ENCODE measurements at regions not wholly inside any gene's neighbourhood (a gene's known extent, or its start where the extent isn't known, plus 50 kb on each side); places are given as distances from the start of the nearest gene placed in this dataset.

- TF ChIP-seq CREM (IDR thresholded peaks at IDR 0.05; ENCODE audit: low read depth) (0 out of 2 replicates have a peak, but pooled peaks have one; percentile 12), ELF2 (CRISPR knock-in tag; IDR thresholded peaks at IDR 0.05) (0 out of 2 replicates have a peak, but pooled peaks have one; percentile 20), DMBX1 (CRISPR knock-in tag; IDR thresholded peaks at IDR 0.05; ENCODE audit: borderline replicate concordance) (0 out of 2 replicates have a peak, but pooled peaks have one; percentile 60), ATF4 (CRISPR knock-in tag; IDR thresholded peaks at IDR 0.05) (peak; percentile 51; the same call in 1 of the 2 replicates), ELK1 (CRISPR knock-in tag; IDR thresholded peaks at IDR 0.05) (no peak), MYC (IDR thresholded peaks at IDR 0.05; ENCODE audit: low read depth, low read length) (peak; percentile 60; the same call in 1 of the 2 replicates), MYC (CRISPR knock-in tag; IDR thresholded peaks at IDR 0.05; ENCODE audit: borderline replicate concordance, low read depth) (no peak), SRF (CRISPR knock-in tag; IDR thresholded peaks at IDR 0.05) (peak; percentile 81 to 98; a peak in 3 of 4 replicates), ARNT (IDR thresholded peaks at IDR 0.05) (no peak), ZNF175 (CRISPR knock-in tag; IDR thresholded peaks at IDR 0.05; ENCODE audit: low read depth) (peak; percentile 15; the same call in 1 of the 2 replicates), ZBTB26 (CRISPR knock-in tag; IDR thresholded peaks at IDR 0.05) (0 out of 2 replicates have a peak, but pooled peaks have one; percentile 21)
- TF ChIP-seq, protein P1, sequence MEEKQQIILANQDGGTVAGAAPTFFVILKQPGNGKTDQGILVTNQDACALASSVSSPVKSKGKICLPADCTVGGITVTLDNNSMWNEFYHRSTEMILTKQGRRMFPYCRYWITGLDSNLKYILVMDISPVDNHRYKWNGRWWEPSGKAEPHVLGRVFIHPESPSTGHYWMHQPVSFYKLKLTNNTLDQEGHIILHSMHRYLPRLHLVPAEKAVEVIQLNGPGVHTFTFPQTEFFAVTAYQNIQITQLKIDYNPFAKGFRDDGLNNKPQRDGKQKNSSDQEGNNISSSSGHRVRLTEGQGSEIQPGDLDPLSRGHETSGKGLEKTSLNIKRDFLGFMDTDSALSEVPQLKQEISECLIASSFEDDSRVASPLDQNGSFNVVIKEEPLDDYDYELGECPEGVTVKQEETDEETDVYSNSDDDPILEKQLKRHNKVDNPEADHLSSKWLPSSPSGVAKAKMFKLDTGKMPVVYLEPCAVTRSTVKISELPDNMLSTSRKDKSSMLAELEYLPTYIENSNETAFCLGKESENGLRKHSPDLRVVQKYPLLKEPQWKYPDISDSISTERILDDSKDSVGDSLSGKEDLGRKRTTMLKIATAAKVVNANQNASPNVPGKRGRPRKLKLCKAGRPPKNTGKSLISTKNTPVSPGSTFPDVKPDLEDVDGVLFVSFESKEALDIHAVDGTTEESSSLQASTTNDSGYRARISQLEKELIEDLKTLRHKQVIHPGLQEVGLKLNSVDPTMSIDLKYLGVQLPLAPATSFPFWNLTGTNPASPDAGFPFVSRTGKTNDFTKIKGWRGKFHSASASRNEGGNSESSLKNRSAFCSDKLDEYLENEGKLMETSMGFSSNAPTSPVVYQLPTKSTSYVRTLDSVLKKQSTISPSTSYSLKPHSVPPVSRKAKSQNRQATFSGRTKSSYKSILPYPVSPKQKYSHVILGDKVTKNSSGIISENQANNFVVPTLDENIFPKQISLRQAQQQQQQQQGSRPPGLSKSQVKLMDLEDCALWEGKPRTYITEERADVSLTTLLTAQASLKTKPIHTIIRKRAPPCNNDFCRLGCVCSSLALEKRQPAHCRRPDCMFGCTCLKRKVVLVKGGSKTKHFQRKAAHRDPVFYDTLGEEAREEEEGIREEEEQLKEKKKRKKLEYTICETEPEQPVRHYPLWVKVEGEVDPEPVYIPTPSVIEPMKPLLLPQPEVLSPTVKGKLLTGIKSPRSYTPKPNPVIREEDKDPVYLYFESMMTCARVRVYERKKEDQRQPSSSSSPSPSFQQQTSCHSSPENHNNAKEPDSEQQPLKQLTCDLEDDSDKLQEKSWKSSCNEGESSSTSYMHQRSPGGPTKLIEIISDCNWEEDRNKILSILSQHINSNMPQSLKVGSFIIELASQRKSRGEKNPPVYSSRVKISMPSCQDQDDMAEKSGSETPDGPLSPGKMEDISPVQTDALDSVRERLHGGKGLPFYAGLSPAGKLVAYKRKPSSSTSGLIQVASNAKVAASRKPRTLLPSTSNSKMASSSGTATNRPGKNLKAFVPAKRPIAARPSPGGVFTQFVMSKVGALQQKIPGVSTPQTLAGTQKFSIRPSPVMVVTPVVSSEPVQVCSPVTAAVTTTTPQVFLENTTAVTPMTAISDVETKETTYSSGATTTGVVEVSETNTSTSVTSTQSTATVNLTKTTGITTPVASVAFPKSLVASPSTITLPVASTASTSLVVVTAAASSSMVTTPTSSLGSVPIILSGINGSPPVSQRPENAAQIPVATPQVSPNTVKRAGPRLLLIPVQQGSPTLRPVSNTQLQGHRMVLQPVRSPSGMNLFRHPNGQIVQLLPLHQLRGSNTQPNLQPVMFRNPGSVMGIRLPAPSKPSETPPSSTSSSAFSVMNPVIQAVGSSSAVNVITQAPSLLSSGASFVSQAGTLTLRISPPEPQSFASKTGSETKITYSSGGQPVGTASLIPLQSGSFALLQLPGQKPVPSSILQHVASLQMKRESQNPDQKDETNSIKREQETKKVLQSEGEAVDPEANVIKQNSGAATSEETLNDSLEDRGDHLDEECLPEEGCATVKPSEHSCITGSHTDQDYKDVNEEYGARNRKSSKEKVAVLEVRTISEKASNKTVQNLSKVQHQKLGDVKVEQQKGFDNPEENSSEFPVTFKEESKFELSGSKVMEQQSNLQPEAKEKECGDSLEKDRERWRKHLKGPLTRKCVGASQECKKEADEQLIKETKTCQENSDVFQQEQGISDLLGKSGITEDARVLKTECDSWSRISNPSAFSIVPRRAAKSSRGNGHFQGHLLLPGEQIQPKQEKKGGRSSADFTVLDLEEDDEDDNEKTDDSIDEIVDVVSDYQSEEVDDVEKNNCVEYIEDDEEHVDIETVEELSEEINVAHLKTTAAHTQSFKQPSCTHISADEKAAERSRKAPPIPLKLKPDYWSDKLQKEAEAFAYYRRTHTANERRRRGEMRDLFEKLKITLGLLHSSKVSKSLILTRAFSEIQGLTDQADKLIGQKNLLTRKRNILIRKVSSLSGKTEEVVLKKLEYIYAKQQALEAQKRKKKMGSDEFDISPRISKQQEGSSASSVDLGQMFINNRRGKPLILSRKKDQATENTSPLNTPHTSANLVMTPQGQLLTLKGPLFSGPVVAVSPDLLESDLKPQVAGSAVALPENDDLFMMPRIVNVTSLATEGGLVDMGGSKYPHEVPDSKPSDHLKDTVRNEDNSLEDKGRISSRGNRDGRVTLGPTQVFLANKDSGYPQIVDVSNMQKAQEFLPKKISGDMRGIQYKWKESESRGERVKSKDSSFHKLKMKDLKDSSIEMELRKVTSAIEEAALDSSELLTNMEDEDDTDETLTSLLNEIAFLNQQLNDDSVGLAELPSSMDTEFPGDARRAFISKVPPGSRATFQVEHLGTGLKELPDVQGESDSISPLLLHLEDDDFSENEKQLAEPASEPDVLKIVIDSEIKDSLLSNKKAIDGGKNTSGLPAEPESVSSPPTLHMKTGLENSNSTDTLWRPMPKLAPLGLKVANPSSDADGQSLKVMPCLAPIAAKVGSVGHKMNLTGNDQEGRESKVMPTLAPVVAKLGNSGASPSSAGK (IDR thresholded peaks at IDR 0.05): 0 out of 2 replicates have a peak, but pooled peaks have one; percentile 11
These were observed 67.4 kb downstream of the HHEX start (continued) for GRCh38 chr10:92757066-92757710.

Measured in K562 (cell line).